Activated T-cell treated with anti-CD3 and anti-CD28 coated beads, Interleukin-2, amount 50 U/mL, for 24 hours (primary cell): ENCODE measurements at regions not wholly inside any gene's neighbourhood (a gene's known extent, or its start where the extent isn't known, plus 50 kb on each side); places are given as distances from the start of the nearest gene placed in this dataset.

Experiments used
- DNase-seq: peaks from one replicate; pipeline ENCODE4 v3.0.0-alpha.2; 2020
- H3K27ac Mint-ChIP-seq: 2 replicates; pipeline ENCODE4 v1.8.0; 2020; ENCODE audit warnings: mild to moderate bottlenecking, mixed read lengths
- H3K27me3 Mint-ChIP-seq: 2 replicates; pipeline ENCODE4 v1.8.0; 2020; ENCODE audit warnings: mixed read lengths
- H3K36me3 Mint-ChIP-seq: 2 replicates; pipeline ENCODE4 v1.8.0; 2020; ENCODE audit warnings: low read depth, mixed read lengths
- H3K4me1 Mint-ChIP-seq: 2 replicates; pipeline ENCODE4 v1.8.0; 2020; ENCODE audit warnings: low read depth, mixed read lengths
- H3K4me3 Mint-ChIP-seq: 2 replicates; pipeline ENCODE4 v1.8.0; 2020; ENCODE audit warnings: mild to moderate bottlenecking, moderate library complexity, mixed read lengths
- H3K9me3 Mint-ChIP-seq: 2 replicates; pipeline ENCODE4 v1.8.0; 2020; ENCODE audit warnings: mixed read lengths

- H3K27ac Mint-ChIP-seq: no peak overlapping the region
- H3K9me3 Mint-ChIP-seq: no peaks in the 10 kb centered on the region
- no peak for DNase-seq
- no peaks in the 10 kb centered on the region for H3K4me1 Mint-ChIP-seq
- no peaks in the 10 kb centered on the region for H3K36me3 Mint-ChIP-seq
- no peaks in the 10 kb centered on the region for H3K27me3 Mint-ChIP-seq
- no peak overlapping the region for H3K4me3 Mint-ChIP-seq
These were observed 166.4 kb upstream of the PPARGC1A start for GRCh38 chr4:24056289-24056688.

- Mint-ChIP-seq H3K4me1 (no peaks in the 10 kb centered on the region), H3K9me3 (no peaks in the 10 kb centered on the region), H3K36me3 (no peaks in the 10 kb centered on the region), H3K4me3 (no peak overlapping the region), H3K27me3 (no peaks in the 10 kb centered on the region), H3K27ac (no peak overlapping the region)
- DNase-seq: no peak
These were observed 165.8 kb upstream of the PPARGC1A start for GRCh38 chr4:24055623-24056022.

DNA sequence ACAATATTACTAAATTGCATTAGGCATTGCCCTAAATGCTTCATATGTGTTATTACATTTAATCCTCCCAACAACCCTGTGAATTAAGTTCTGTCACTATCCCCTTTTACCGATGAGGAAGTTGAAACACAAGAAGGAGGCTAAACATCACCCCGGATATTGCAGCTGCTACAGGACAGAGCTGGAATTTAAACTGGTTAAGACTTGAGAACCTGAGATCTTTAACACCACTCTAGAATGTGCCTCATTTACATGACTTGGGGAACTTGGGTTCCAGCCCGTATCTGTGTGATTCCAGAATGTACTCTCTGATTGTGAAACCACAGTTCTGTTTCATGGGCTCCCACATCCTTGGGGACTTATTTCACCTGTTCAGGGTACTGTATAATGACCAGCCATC, 165.1 kb upstream of the PPARGC1A start:
- H3K27me3 Mint-ChIP-seq: no peaks in the 10 kb centered on the region
- no peaks in the 10 kb centered on the region for H3K9me3 Mint-ChIP-seq
- no peaks in the 10 kb centered on the region for H3K36me3 Mint-ChIP-seq
- H3K4me1 Mint-ChIP-seq: no peaks in the 10 kb centered on the region
- no peak overlapping the region for H3K27ac Mint-ChIP-seq
- no peak for DNase-seq
- H3K4me3 Mint-ChIP-seq: no peak overlapping the region

DNA sequence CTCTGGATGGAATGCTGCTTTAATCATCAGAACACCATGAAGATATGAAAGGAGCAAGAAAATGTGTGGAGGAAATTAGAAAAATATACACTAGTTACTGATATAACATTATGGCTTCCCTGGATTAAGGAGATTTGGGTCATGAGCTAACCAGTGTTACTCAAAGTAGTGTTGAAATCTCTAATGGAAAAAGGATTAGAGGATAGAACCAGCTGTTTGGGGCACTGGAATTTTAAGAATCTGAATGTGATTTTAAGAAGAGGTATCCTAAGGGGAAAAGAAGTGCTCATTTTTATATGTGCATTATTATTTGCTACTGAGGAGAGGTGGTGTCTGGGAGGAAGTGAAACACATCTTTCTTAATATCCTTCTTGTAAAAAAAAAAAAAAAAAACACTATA, 164.1 kb upstream of the PPARGC1A start:
- Mint-ChIP-seq H3K4me1 (no peaks in the 10 kb centered on the region), H3K36me3 (no peaks in the 10 kb centered on the region), H3K4me3 (no peak overlapping the region), H3K27me3 (no peaks in the 10 kb centered on the region), H3K9me3 (no peaks in the 10 kb centered on the region), H3K27ac (no peak overlapping the region)
- no peak for DNase-seq

GRCh38 chr4:24044610-24045589, 155.1 kb upstream of the PPARGC1A start:
- Mint-ChIP-seq H3K4me1 (no peaks in the 10 kb centered on the region), H3K36me3 (no peaks in the 10 kb centered on the region), H3K27me3 (no peaks in the 10 kb centered on the region), H3K4me3 (no peak overlapping the region), H3K9me3 (no peaks in the 10 kb centered on the region), H3K27ac (no peak overlapping the region)
- no peak for DNase-seq

DNA sequence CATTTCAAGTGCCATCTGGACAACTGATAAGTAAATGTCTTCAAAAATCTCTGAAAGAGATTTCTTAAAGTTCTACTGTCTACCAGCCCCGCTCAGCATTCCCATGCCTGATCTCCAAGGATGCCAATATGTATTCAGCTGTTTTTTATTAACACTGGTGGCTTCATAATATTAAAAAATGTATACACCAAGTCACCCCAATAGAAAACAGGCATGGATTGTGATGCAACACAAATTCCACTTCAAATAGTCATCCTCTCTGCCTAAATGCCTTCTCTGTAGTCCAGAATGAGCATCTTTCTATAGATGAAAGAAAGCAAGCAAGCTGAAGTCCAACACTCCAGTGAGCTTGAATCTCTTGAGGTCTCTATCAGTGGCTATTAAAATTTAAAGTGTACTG, 152.2 kb upstream of the PPARGC1A start:
- no peaks in the 10 kb centered on the region for H3K27me3 Mint-ChIP-seq
- H3K9me3 Mint-ChIP-seq: no peaks in the 10 kb centered on the region
- H3K27ac Mint-ChIP-seq: no peak overlapping the region
- no peak for DNase-seq
- no peak overlapping the region for H3K4me3 Mint-ChIP-seq
- H3K4me1 Mint-ChIP-seq: no peaks in the 10 kb centered on the region
- no peaks in the 10 kb centered on the region for H3K36me3 Mint-ChIP-seq

DNA sequence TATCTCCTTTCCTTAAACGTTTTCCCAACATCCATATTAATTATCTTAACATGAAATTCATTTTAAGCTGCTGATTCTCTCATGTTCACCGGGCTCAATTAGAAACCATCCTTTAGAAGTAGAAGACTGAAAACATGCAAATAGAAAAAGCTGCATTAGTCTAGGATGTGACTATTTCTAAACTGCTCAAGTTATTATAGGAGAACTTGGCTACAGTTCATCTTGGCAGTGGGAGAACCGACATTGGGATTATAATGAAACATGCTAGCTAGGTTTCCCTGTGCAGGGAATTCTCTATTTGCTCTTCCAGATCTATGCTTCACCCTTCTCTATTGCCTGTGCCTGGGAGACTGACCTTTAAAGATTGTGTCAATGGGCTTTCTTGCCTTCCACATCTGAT, 151.0 kb upstream of the PPARGC1A start:
- H3K27me3 Mint-ChIP-seq: no peaks in the 10 kb centered on the region
- DNase-seq: no peak
- H3K4me3 Mint-ChIP-seq: no peak overlapping the region
- no peak overlapping the region for H3K27ac Mint-ChIP-seq
- H3K9me3 Mint-ChIP-seq: no peaks in the 10 kb centered on the region
- H3K36me3 Mint-ChIP-seq: no peaks in the 10 kb centered on the region
- no peaks in the 10 kb centered on the region for H3K4me1 Mint-ChIP-seq

- Mint-ChIP-seq H3K4me1 (no peaks in the 10 kb centered on the region), H3K27me3 (no peaks in the 10 kb centered on the region), H3K9me3 (no peaks in the 10 kb centered on the region), H3K36me3 (no peaks in the 10 kb centered on the region), H3K4me3 (no peak overlapping the region), H3K27ac (no peak overlapping the region)
- DNase-seq: no peak
These were observed 143.8 kb upstream of the PPARGC1A start for GRCh38 chr4:24033626-24034025.

DNA sequence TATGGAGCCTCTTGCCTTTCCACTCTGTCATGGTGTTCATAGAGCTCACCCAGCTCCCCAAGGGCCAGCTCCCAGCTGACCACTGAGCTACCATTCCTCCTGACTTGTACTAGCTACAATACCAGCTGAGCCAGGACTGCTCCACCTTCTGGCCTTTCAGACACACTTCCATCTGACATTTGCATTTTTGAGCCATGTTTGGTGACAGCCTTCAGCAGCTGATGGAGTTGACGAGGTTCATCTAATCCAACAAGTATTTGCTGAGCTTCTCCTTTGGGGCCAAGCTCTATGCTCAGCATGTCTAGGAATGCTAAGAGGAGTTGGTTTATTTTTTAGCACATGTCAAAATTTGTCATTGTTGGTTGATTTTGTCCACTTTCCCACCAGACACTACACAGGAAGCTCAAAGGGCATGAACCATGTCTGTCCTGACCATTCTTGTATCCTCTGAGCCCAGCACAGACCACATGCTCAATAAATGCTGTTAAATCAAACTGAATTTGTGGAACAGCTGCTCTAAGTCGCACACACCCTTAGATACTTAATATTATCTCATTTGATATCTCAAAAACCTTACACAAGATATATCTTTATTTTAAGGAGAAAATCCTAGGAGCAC, 142.6 kb upstream of the PPARGC1A start:
- no peak for DNase-seq
- no peaks in the 10 kb centered on the region for H3K36me3 Mint-ChIP-seq
- no peaks in the 10 kb centered on the region for H3K9me3 Mint-ChIP-seq
- no peak overlapping the region for H3K4me3 Mint-ChIP-seq
- no peaks in the 10 kb centered on the region for H3K4me1 Mint-ChIP-seq
- no peak overlapping the region for H3K27ac Mint-ChIP-seq
- no peaks in the 10 kb centered on the region for H3K27me3 Mint-ChIP-seq

GRCh38 chr4:24026596-24026995, 136.7 kb upstream of the PPARGC1A start:
- H3K4me3 Mint-ChIP-seq: no peak overlapping the region
- no peak overlapping the region for H3K27ac Mint-ChIP-seq
- H3K4me1 Mint-ChIP-seq: no peaks in the 10 kb centered on the region
- DNase-seq: no peak
- no peaks in the 10 kb centered on the region for H3K36me3 Mint-ChIP-seq
- H3K9me3 Mint-ChIP-seq: no peaks in the 10 kb centered on the region
- no peaks in the 10 kb centered on the region for H3K27me3 Mint-ChIP-seq

DNA sequence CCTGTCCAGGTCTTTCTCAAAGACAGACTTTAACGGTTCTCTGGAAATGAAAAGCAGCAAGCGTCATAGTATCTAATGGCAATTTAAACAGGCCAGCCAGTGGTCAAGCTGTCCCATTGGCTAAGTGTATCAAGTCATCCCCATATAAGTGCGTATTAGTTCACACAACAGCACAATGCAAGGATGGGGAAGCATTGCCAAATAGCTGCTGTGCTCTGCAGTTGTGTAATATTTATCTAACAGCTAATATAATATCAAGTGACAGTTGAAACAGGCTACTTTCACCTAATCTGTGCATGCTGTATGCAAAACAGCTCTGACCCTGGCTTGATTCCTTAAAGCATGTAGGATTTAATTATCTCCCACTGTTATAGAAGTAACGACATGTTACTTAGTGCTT, 134.8 kb upstream of the PPARGC1A start:
- DNase-seq: no peak
- Mint-ChIP-seq H3K4me3 (no peak overlapping the region), H3K4me1 (no peaks in the 10 kb centered on the region), H3K36me3 (no peaks in the 10 kb centered on the region), H3K27ac (no peak overlapping the region), H3K27me3 (no peaks in the 10 kb centered on the region), H3K9me3 (no peaks in the 10 kb centered on the region)

GRCh38 chr4:24024157-24024556, 134.3 kb upstream of the PPARGC1A start:
- Mint-ChIP-seq H3K4me3 (no peak overlapping the region), H3K9me3 (no peaks in the 10 kb centered on the region), H3K27ac (no peak overlapping the region), H3K36me3 (no peaks in the 10 kb centered on the region), H3K27me3 (no peaks in the 10 kb centered on the region), H3K4me1 (no peaks in the 10 kb centered on the region)
- DNase-seq: no peak

GRCh38 chr4:24015782-24016181, 125.9 kb upstream of the PPARGC1A start:
- H3K9me3 Mint-ChIP-seq: peaks cover 4% of the 10 kb centered on the region
- H3K36me3 Mint-ChIP-seq: no peaks in the 10 kb centered on the region
- no peaks in the 10 kb centered on the region for H3K4me1 Mint-ChIP-seq
- no peak for DNase-seq
- H3K27ac Mint-ChIP-seq: no peak overlapping the region
- no peaks in the 10 kb centered on the region for H3K27me3 Mint-ChIP-seq
- no peak overlapping the region for H3K4me3 Mint-ChIP-seq

DNA sequence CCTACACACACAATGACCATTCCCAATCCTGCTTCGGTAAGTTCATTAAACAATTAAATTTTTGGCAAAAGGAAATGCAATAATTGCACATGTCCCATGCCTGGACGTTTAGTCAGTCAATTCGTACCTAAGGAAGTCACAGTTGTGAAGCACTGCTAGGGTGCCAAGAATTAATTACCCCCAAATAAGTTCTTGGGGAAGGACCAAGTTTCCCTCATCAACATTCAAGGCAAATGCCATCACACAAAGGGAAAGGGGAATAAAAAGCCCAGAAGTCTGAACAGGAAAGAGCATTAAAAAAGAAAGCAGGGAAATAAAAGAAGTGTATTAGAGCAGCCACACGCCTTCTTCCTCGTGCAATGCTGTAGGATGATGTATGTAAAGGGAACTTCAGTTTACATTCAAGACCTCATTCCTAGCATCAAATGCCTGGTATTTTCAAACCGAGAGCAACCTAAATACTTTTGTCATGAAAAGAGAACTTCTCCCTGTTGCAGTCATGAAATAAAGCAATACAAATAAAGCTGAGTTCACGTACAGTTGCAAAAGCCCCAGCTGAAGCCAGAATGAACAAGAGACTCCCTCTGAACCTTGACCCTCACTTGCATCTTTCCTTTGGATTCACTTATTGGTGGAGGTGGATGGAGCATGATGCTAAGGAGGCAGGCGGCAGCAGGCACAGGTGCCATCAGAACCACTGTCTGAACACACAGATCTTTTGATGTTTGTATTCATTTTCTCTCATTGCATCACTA, 124.0 kb upstream of the PPARGC1A start:
- Mint-ChIP-seq H3K27ac (no peak overlapping the region), H3K27me3 (no peaks in the 10 kb centered on the region), H3K36me3 (no peaks in the 10 kb centered on the region), H3K4me1 (no peaks in the 10 kb centered on the region), H3K4me3 (no peak overlapping the region), H3K9me3 (peaks cover 4% of the 10 kb centered on the region)
- DNase-seq: no peak

GRCh38 chr4:24010994-24011393, 121.1 kb upstream of the PPARGC1A start:
- no peak overlapping the region for H3K27ac Mint-ChIP-seq
- DNase-seq: no peak
- H3K9me3 Mint-ChIP-seq: peaks cover 2% of the 10 kb centered on the region
- H3K4me1 Mint-ChIP-seq: no peaks in the 10 kb centered on the region
- no peaks in the 10 kb centered on the region for H3K36me3 Mint-ChIP-seq
- H3K4me3 Mint-ChIP-seq: no peak overlapping the region
- no peaks in the 10 kb centered on the region for H3K27me3 Mint-ChIP-seq
